H1 (cell line): ENCODE measurements at regions not wholly inside any gene's neighbourhood (a gene's known extent, or its start where the extent isn't known, plus 50 kb on each side); places are given as distances from the start of the nearest gene placed in this dataset.

Experiments used
- KDM5A ChIP-seq: fragments of 200-600 bp; IDR thresholded peaks from 2 replicates; pipeline ENCODE4 v1.7.1; 2012; ENCODE audit warnings: mild to moderate bottlenecking, low read length, inconsistent platforms, mixed read lengths
- SP2 ChIP-seq: IDR thresholded peaks from 2 replicates; pipeline ENCODE4 v1.6.1; 2012; ENCODE audit warnings: mild to moderate bottlenecking, low read length, inconsistent platforms

DNA sequence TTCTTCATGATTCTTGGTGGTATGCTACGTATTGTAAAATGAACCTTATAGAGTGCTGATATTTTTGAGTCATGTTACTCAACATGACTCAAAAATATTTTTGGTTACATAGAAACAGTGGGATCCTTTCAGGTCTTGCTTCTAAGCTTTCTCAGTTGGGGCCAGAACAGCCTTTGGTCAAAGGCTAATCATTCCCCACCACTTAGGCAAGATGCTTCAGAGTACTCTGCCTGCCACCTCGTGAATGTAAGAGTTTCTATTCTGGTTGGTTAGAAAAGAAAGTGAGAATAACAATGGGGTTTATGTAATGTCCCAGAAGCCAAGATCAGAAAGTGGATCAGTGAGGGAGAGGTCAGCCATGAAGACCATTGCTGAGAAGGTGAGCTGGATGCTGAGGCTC is 327.8 kb downstream of the TCERG1L start (continued):
- TF ChIP-seq SP2 (no peak), KDM5A (no peak)
